GOT3 (cell line): ENCODE measurements at regions not wholly inside any gene's neighbourhood (a gene's known extent, or its start where the extent isn't known, plus 50 kb on each side); places are given as distances from the start of the nearest gene placed in this dataset.
"Not testable (repeated sequence)": the region's sequence is repeated elsewhere in the genome, so short reads cannot be mapped to it uniquely, and the experiment has no call there.

Source experiments
- DNase-seq: peaks from one replicate; lab custom pipeline; 2025; ENCODE audit warnings: mixed read lengths; lab: John Stamatoyannopoulos, UW

DNA sequence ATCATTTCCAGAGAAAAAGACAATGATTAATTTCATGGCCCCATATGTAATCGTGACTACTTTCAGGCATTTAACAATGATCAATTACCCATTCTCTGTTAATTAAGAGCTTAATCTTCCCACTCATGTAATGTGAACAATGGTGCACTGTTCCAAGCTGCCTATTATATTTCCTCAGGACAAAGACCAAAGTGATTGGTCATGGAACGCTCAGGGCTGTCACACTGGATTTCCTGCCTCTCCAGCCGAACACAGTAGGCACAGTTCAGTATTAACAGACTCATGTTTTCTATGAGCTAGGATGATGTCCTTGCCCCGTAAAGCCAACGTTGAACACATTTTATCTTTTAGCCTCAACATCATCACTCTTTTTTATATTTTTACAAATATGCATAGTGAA lies 142.7 kb upstream of the FZD8 start:
- DNase-seq: no peak

DNA sequence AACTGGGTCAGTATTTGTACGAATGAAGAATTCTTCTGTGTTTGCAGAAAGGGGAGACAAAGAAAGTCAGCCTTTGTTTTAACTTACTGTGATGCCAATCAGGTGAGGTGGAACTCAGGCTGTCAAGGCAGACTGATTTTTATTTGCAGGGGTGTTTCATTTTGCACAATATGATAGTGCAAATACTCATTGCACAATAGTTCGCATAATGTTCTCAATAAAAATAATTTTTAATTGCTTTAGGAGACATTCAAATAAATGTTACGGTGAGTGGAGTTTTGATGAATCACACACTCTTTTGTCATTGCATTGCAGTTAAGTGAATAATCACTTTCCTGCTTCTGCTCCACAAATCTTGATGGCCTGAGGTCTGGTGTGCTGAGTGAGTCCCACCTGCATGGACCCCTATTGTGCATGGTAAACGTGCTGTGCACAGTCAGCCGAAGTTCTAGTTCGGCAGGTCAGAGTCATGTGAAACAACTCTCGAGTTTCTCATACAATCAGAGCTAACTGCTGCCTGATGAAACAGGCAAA lies 141.3 kb upstream of the FZD8 start:
- DNase-seq: no peak

GRCh38 chr10:35781643-35782035 lies 139.5 kb upstream of the FZD8 start:
- no peak for DNase-seq

- DNase-seq: no peak
Observed at GRCh38 chr10:35780970-35781642, 139.0 kb upstream of the FZD8 start.

DNA sequence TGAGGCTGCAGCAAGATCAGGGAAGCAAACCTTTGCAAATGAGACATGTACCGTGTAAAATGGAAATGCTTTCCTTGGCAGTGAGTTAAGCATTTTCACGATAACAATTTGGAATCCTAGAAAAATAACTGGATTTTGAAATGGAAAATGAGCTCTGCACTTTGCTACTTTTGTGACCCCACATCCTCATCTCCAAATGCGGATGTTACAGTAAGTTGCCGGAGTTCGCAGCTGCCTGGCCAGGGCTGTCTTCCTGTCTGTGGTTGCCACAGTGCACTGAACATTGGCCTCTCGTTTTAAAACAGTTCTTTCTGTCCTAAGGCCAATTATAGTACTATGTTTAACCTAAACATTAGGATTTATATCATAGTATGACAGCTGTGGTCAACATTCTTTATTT lies 136.2 kb upstream of the FZD8 start:
- DNase-seq: no peak

DNA sequence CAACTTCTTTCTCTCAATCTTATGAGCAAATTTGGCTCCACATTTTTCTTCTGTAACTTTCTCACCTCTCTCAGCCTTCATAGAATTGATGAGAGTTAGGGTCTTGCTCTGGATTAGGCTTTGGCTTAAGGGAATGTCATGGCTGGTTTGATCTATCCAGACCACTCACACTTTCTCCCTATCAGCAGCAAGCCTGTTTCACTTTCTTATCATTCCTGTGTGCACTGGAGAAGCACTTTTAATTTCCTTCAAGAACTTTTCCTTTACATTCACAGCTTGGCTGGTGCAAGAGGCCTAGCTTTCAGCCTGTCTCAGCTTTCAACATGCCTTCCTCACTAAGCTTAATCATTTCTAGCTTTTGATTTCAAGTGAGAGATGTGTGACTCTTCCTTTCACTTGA lies 134.5 kb upstream of the FZD8 start:
- not testable (repeated sequence) for DNase-seq

DNA sequence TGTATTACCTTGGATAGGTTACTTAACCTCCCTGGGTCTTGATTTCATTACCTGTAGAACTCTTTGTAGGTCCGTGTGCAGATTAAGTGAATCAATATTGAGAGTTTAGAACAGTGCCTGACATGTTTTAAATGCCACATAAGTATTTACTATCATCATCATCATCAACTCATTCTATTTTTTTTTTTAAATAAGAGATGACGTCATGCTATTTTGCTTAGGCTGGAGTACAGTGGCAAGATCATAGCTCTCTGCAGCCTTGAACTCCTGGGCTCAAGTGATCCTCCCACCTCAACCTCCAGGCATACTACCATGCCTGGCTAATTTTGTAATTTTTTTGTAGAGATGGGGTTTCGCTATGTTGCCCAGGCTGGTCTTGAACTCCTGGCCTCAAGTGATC lies 132.0 kb upstream of the FZD8 start:
- DNase-seq: no peak

GRCh38 chr10:35770817-35771355 lies 128.8 kb upstream of the FZD8 start:
- DNase-seq: no peak

GRCh38 chr10:35769795-35770194 lies 127.7 kb upstream of the FZD8 start:
- no peak for DNase-seq

DNA sequence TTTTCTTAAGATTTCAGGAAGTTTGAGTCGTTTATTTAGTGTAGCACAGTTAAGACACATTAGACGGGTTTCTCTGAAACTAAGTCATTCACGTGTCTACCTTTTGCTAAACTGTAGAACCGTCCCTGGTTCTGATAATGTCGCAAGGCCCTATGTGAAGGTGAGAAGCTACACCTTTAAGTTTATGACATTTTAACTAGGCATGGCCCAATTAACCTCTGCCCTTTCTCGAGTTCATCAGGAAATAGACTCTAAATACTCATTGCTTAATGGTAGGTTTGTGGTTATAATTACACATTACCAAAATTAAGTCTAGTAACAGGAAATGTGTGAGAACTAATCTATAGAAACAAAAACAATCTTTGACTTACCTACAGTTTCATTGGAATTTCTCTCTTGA lies 126.6 kb upstream of the FZD8 start:
- DNase-seq: no peak

- DNase-seq: no peak
Observed at GRCh38 chr10:35768011-35768410, 125.9 kb upstream of the FZD8 start.

DNA sequence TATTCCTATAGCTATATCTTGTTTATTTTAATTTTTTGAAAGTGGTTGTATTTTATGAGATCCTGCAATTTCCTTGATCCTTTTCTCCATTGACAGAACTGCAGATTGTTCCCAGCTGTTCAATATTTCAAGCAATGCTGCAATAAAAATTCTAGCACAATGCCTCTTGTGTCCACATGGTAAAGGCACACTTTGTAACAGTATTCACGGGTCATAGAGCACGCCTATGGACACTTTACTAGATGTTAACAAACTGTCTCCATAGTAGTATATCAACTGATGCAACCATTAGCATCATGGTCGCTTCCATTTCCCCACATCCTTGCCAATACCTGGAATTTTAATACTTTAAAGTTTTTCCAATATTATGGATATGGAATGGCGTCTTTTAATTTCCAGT lies 123.9 kb upstream of the FZD8 start:
- DNase-seq: no peak

DNA sequence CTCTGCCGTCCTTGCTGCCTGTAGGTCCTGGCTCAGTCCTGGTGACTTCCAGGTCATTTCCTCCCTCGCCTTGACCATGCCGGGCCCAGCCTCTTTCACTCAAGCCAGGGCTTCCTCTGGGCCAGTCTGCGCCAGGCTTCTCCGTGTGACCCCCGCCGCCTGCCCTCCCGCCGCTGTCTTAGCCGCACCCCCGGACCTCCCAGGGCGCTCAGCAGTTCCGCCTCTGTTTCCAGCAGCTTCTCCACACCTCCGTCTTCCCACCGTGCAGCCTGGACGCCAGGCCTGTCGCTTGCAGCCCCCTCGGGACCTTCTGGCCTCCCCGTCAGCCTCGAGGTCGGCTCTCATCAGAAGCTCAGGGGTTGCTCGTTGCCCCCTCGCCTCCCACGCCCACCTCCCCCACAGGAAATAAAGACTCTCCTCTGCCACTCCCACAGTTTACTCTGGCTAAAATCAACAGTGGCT lies 123.0 kb upstream of the FZD8 start:
- DNase-seq: no peak

DNA sequence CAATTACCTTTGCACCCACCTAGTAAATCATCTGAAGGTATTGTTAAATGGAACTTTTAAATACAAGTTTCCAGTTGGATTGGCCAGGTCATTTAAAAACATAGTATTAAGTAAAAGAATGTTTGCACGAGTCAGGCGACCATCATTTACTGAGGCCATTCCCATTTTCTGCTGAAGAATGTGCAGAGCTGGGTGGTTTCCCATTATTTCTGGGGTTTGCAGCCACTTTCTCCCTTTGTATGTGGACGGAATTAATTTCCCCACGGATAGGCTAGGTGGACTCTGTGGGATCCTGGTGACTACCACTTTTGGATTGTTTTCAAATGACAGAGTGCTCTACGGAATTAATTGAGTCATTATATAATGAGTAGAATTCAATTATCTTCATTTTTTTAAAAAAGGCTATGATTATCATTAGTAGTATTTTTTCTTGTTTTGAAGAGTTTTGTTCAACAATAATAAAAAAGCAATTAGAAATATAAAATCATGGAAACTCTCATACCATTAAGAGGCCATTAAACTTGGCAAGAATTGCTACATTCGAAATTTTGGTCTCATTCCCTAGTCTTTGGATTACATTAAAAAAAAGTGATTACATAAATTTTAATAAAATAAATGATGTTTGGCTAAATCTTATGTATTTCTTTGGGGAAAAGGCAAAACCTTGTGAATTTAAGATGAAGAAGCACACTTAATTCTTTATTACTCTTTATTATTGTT lies 120.4 kb upstream of the FZD8 start:
- no peak for DNase-seq

- no peak for DNase-seq
Observed at GRCh38 chr10:35758076-35758475, 116.0 kb upstream of the FZD8 start.

- no peak for DNase-seq
Observed at GRCh38 chr10:35754519-35754918, 112.4 kb upstream of the FZD8 start.

GRCh38 chr10:35752469-35753461 lies 110.7 kb upstream of the FZD8 start:
- DNase-seq: no peak

DNA sequence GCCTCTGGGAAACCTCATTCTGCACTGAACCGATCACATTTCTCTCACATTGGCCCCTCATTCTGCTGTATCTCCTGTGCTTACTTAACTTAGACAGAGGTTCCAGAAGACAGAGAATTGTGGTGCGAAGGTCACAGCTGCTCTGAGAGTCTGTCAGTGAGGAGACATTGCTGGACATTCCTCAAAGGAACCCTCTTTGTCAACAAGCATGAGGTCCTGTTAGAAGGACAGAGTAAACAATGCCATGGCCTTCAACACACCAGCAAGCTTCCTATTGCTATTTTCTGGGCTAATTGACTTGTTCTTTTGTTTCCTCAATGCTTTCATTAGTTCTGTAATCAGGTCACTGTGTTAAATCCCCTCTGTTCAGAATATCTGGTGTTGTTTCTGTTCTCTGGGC lies 109.3 kb upstream of the FZD8 start:
- no peak for DNase-seq

- DNase-seq: no peak
Observed at GRCh38 chr10:35749230-35749629, 107.1 kb upstream of the FZD8 start.

DNA sequence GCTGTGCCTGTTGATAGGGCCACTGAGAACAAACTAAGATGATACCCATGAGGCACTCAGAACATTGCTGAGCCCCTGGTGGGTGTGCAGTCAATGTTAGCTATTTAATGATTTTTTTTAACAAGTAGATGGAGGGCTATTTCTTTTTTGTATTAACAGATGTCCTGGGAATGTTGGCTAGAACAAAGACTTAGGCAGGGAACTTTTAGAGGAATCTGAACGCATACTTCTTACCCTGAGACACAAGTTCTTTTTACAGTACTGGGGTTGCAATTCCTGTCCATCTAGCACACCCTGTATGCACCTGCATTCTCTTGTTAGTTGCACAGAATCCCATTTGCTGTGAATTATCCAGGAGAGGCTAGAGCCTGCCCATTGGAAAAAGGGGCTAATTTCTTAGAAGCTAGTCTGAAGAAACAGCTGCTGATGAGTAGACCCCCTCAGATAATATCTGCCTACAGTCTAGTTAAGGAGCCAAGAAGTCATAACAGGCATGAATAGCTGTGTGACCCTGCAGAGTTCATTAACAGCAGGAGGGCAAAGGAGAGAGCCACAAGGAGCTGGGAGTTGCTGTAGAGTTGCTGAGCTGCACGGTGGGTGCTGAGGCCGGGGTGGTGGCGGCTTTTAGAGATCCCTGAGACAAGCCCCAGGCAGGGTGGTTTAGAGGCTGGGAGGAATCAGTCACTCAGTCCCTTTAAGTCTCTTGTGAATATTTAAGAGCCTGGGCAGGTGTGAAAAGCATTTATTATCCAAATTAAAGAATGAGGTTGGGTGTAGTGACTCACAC lies 103.7 kb upstream of the FZD8 start:
- DNase-seq: no peak

- no peak for DNase-seq
Observed at GRCh38 chr10:35743851-35744250, 101.8 kb upstream of the FZD8 start.
